RWPE2 (cell line): ENCODE measurements at regions not wholly inside any gene's neighbourhood (a gene's known extent, or its start where the extent isn't known, plus 50 kb on each side); places are given as distances from the start of the nearest gene placed in this dataset.

Experiments
- ATAC-seq: fragments of 200-7000 bp; cut with Tn5 transposase; 3 replicates; pipeline ENCODE4 v1.9.1; 2021; ENCODE audit warnings: low read depth
- DNase-seq: peaks from one replicate; pipeline ENCODE4 v3.0.0-alpha.2; 2020; ENCODE audit warnings: low spot score
- H3K27ac ChIP-seq: fragments of 450-650 bp; 2 replicates; pipeline ENCODE4 v1.5.1; 2017; ENCODE audit warnings: mild to moderate bottlenecking; ENCODE audit not compliant: poor library complexity, severe bottlenecking
- H3K27me3 ChIP-seq: fragments of 250-450 bp; sonication (Bioruptor Pico); 2 replicates; pipeline ENCODE4 v1.5.1; 2021; ENCODE audit warnings: mild to moderate bottlenecking, moderate library complexity; ENCODE audit not compliant: insufficient read depth, poor library complexity, severe bottlenecking
- H3K36me3 ChIP-seq: fragments of 250-450 bp; sonication (Bioruptor Pico); 2 replicates; pipeline ENCODE4 v1.5.1; 2020; ENCODE audit warnings: low read depth, mild to moderate bottlenecking, moderate library complexity
- H3K4me1 ChIP-seq: fragments of 250-450 bp; sonication (Bioruptor Pico); 2 replicates; pipeline ENCODE4 v1.5.1; 2021; ENCODE audit warnings: mild to moderate bottlenecking, moderate library complexity; ENCODE audit not compliant: insufficient read depth, poor library complexity, severe bottlenecking
- H3K4me3 ChIP-seq: fragments of 250-450 bp; sonication (Bioruptor Pico); 2 replicates; pipeline ENCODE4 v1.5.1; 2021; ENCODE audit warnings: mild to moderate bottlenecking, moderate library complexity; ENCODE audit not compliant: severe bottlenecking
- H3K9me3 ChIP-seq: fragments of 250-450 bp; sonication (Bioruptor Pico); 2 replicates; pipeline ENCODE4 v1.5.1; 2021; ENCODE audit warnings: mild to moderate bottlenecking, moderate library complexity; ENCODE audit not compliant: severe bottlenecking
- TF ChIP-seq, protein P1 (sequence below): fragments of 450-650 bp; IDR thresholded peaks from one replicate; pipeline ENCODE4 v1.5.1; 2017; ENCODE audit warnings: mild to moderate bottlenecking, moderate library complexity; ENCODE audit not compliant: poor library complexity, severe bottlenecking

DNA sequence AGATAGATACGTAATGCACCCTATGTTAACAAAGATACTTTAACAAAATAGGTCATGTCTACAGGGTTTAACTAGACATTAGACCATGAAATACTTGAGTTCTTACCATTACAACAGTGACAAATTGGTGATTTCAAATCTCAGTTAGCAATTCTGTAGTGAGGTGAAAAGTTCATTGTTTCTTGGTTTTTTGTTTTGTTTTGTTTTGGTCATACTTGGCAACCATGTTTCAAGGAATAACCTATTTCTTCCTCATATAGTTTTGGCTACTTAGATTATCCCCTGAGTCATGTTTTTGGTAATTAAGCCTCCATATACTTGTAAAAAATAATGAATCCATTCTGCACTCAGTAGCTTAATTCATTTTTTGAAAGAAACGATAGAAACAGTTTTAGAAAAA, 1200.4 kb downstream of the DIAPH3 start:
- Histone ChIP-seq H3K27me3 (no peaks in the 10 kb centered on the region), H3K4me3 (no peak overlapping the region), H3K36me3 (no peaks in the 10 kb centered on the region), H3K9me3 (no peaks in the 10 kb centered on the region), H3K4me1 (no peaks in the 10 kb centered on the region), H3K27ac (no peak overlapping the region)
- DNase-seq, result no peak
- TF ChIP-seq, protein P1, sequence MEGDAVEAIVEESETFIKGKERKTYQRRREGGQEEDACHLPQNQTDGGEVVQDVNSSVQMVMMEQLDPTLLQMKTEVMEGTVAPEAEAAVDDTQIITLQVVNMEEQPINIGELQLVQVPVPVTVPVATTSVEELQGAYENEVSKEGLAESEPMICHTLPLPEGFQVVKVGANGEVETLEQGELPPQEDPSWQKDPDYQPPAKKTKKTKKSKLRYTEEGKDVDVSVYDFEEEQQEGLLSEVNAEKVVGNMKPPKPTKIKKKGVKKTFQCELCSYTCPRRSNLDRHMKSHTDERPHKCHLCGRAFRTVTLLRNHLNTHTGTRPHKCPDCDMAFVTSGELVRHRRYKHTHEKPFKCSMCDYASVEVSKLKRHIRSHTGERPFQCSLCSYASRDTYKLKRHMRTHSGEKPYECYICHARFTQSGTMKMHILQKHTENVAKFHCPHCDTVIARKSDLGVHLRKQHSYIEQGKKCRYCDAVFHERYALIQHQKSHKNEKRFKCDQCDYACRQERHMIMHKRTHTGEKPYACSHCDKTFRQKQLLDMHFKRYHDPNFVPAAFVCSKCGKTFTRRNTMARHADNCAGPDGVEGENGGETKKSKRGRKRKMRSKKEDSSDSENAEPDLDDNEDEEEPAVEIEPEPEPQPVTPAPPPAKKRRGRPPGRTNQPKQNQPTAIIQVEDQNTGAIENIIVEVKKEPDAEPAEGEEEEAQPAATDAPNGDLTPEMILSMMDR, result no peak
- no peak for ATAC-seq

DNA sequence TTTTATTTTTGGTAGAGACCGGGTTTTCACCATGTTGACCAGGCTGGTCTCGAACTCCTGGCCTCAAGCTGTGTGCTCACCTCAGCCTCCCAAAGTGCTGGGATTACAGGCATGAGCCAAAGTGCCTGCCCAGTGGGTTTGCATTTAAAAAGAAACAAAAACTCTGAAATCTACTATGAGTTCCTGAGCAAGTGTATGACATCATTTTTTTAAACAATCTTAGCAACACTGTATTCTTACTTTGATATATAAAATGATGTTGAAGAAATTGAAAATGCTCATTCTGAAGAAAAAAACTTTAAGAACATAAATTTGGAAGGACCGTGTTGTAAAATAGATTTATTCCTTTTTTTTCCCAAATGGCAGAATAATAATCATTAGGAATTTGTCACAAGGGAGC, 1199.7 kb downstream of the DIAPH3 start:
- Histone ChIP-seq H3K4me3 (no peak overlapping the region), H3K27me3 (no peaks in the 10 kb centered on the region), H3K9me3 (no peaks in the 10 kb centered on the region), H3K4me1 (no peaks in the 10 kb centered on the region), H3K27ac (no peak overlapping the region), H3K36me3 (no peaks in the 10 kb centered on the region)
- no peak for ATAC-seq
- DNase-seq, result no peak
- TF ChIP-seq, protein P1, result no peak

DNA sequence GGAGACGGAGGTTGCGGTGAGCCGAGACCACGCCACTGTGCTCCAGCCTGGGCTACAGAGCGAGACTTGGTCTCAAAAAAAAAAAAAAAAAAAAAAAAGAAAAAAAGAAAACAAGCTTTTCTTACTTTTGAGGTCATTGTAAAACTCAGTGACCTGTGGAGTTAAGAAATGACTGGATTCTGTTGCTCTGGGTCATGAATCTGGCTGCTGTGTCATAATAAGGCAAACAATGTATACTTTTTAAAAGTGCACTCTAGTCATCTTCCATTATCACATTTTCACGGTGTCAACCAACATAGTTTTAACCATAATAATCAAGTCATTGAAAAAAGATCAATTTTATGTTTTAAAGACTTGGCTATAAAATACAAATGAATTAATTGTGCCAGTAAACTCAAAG, 1186.6 kb downstream of the DIAPH3 start:
- DNase-seq, result no peak
- ATAC-seq, result no peak
- Histone ChIP-seq H3K4me3 (no peak overlapping the region), H3K4me1 (no peaks in the 10 kb centered on the region), H3K27ac (no peak overlapping the region), H3K27me3 (no peaks in the 10 kb centered on the region), H3K9me3 (no peaks in the 10 kb centered on the region), H3K36me3 (no peaks in the 10 kb centered on the region)
- TF ChIP-seq, protein P1, result no peak

DNA sequence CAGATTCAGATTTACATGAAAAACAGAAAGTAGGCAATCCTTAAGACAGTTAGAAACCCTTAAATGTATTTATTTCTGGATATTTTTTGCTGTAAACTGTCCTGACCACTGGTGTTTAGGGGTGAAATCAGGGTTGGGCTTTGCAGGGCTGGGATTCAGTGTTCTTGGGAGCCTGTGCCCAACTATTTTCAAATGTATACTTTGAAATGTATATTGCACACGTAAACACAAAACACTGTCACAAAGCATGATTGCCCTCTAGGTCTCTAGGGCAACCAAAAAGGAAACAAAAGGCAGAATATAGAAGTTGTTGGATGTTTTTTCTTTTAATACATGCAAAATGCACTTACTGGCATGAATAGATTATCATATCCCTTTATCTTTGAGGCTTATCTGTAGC, 1185.4 kb downstream of the DIAPH3 start:
- Histone ChIP-seq H3K9me3 (no peaks in the 10 kb centered on the region), H3K4me3 (no peak overlapping the region), H3K27me3 (no peaks in the 10 kb centered on the region), H3K27ac (no peak overlapping the region), H3K36me3 (no peaks in the 10 kb centered on the region), H3K4me1 (no peaks in the 10 kb centered on the region)
- TF ChIP-seq, protein P1, result no peak
- DNase-seq (no peak), ATAC-seq (no peak)

DNA sequence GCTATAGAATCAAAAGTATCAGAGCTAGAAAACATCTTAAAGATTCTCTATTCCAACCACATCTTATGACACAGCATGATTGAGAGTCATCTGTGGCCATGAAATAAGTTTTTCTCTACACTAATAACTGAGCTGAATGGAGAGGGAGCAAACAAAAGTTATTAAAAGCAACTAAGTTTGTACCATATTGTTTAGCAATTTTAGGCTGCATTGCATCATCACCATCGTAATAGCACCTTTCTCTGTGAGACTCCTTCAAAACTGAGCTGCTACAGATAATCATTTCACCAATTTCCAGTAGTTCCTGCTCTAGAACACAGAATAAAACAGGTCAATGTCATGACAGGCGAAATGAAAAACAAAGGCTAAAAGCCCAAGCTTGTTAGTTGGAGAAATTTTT, 1183.9 kb downstream of the DIAPH3 start:
- TF ChIP-seq, protein P1, result no peak
- H3K4me1 ChIP-seq, result no peaks in the 10 kb centered on the region
- H3K4me3 ChIP-seq, result no peak overlapping the region
- no peaks in the 10 kb centered on the region for H3K27me3 ChIP-seq
- no peaks in the 10 kb centered on the region for H3K9me3 ChIP-seq
- no peak for DNase-seq
- H3K27ac ChIP-seq, result no peak overlapping the region
- H3K36me3 ChIP-seq, result no peaks in the 10 kb centered on the region
- no peak for ATAC-seq
